ENCODE measurements at regions not wholly inside any gene's neighbourhood (a gene's known extent, or its start where the extent isn't known, plus 50 kb on each side); places are given as distances from the start of the nearest gene placed in this dataset.
"Not testable (repeated sequence)": the region's sequence is repeated elsewhere in the genome, so short reads cannot be mapped to it uniquely, and the experiment has no call there.

GRCh38 chr11:121863126-121863525, 252.9 kb downstream of the BLID start:
- no peak for DNase-seq (ENCODE audit: low spot score)

GRCh38 chr11:121855138-121855537, 260.9 kb downstream of the BLID start:
- not testable (repeated sequence) for DNase-seq (ENCODE audit: low spot score)

- DNase-seq (ENCODE audit: low spot score) = no peak
Observed at GRCh38 chr11:121844016-121844415, 272.0 kb downstream of the BLID start.

- no peak for DNase-seq (ENCODE audit: low spot score)
Observed at GRCh38 chr11:121842192-121842585, 273.8 kb downstream of the BLID start.

- peak; percentile 86 for DNase-seq (ENCODE audit: low spot score)
Observed at GRCh38 chr11:121841487-121842191, 274.4 kb downstream of the BLID start.

GRCh38 chr11:121839781-121840180, 276.2 kb downstream of the BLID start:
- DNase-seq (ENCODE audit: low spot score) = no peak

GRCh38 chr11:121838571-121838970, 277.4 kb downstream of the BLID start:
- no peak for DNase-seq (ENCODE audit: low spot score)

GRCh38 chr11:121833970-121834369, 282.0 kb downstream of the BLID start:
- DNase-seq (ENCODE audit: low spot score) = no peak

GRCh38 chr11:121829159-121829643, 286.8 kb downstream of the BLID start:
- peak; percentile 89 for DNase-seq (ENCODE audit: low spot score)

- no peak for DNase-seq (ENCODE audit: low spot score)
Observed at GRCh38 chr11:121814962-121815361, 301.1 kb downstream of the BLID start.

GRCh38 chr11:121814296-121814695, 301.7 kb downstream of the BLID start:
- no peak for DNase-seq (ENCODE audit: low spot score)

- peak; percentile 77 for DNase-seq (ENCODE audit: low spot score)
Observed at GRCh38 chr11:121810291-121810690, 305.7 kb downstream of the BLID start.

- no peak for DNase-seq (ENCODE audit: low spot score)
Observed at GRCh38 chr11:121808096-121808495, 307.9 kb downstream of the BLID start.

- DNase-seq (ENCODE audit: low spot score) = no peak
Observed at GRCh38 chr11:121807051-121807450, 309.0 kb downstream of the BLID start.

GRCh38 chr11:121802542-121802941, 313.5 kb downstream of the BLID start:
- DNase-seq (ENCODE audit: low spot score) = no peak

- no peak for DNase-seq (ENCODE audit: low spot score)
Observed at GRCh38 chr11:121801781-121802180, 314.2 kb downstream of the BLID start.

GRCh38 chr11:121801394-121801748, 314.6 kb downstream of the BLID start:
- no peak for DNase-seq (ENCODE audit: low spot score)

GRCh38 chr11:121800731-121801393, 315.2 kb downstream of the BLID start:
- DNase-seq (ENCODE audit: low spot score) = peak; percentile 39

- DNase-seq (ENCODE audit: low spot score) = no peak
Observed at GRCh38 chr11:121800240-121800639, 315.8 kb downstream of the BLID start.

- DNase-seq (ENCODE audit: low spot score) = no peak
Observed at GRCh38 chr11:121797496-121797895, 318.5 kb downstream of the BLID start.

GRCh38 chr11:121795174-121795573, 320.8 kb downstream of the BLID start:
- no peak for DNase-seq (ENCODE audit: low spot score)

GRCh38 chr11:121794671-121795141, 321.3 kb downstream of the BLID start:
- no peak for DNase-seq (ENCODE audit: low spot score)

- no peak for DNase-seq (ENCODE audit: low spot score)
Observed at GRCh38 chr11:121793916-121794315, 322.1 kb downstream of the BLID start.

- no peak for DNase-seq (ENCODE audit: low spot score)
Observed at GRCh38 chr11:121793291-121793690, 322.7 kb downstream of the BLID start.
